CD14-positive monocyte (primary cell): ENCODE measurements at regions not wholly inside any gene's neighbourhood (a gene's known extent, or its start where the extent isn't known, plus 50 kb on each side); places are given as distances from the start of the nearest gene placed in this dataset.

Source experiments
- DNase-seq, 3 donors: peaks; one replicate each; pipeline ENCODE4 v3.0.0-alpha.2; 2011 to 2022
- H2AFZ ChIP-seq: 2 replicates; pipeline ENCODE4 v1.6.0; 2012; ENCODE audit warnings: mild to moderate bottlenecking, low read depth, low read length, inconsistent platforms; ENCODE audit not compliant: insufficient read depth, poor library complexity, severe bottlenecking
- H3K27ac ChIP-seq, 2 donors: 1 replicate in 1 of 2; 2 replicates in 1 of 2; pipeline ENCODE4 v1.5.1; 2012 to 2013; ENCODE audit warnings: low read length in 2 of 2, control low read depth in 1 of 2, inconsistent platforms in 1 of 2, low read depth in 1 of 2, mild to moderate bottlenecking in 1 of 2
- H3K27me3 ChIP-seq, 2 donors: one replicate each; pipeline versions ENCODE4 v1.6.0 to v1.6.1; 2011 to 2013; ENCODE audit warnings: low read length in 2 of 2; ENCODE audit not compliant: control insufficient read depth in 2 of 2, insufficient read depth in 2 of 2
- H3K36me3 ChIP-seq, 2 donors: replicated peaks in 1 of 2; 1 replicate in 1 of 2; 2 replicates in 1 of 2; pipeline versions ENCODE4 v1.5.1 to v1.6.1; 2012 to 2013; ENCODE audit warnings: low read length in 2 of 2, control low read depth in 1 of 2, inconsistent platforms in 1 of 2, mild to moderate bottlenecking in 1 of 2; ENCODE audit not compliant: insufficient read depth in 2 of 2, control insufficient read depth in 1 of 2
- H3K4me1 ChIP-seq, 2 donors: 1 replicate in 1 of 2; 2 replicates in 1 of 2; pipeline versions ENCODE4 v1.5.1 to v1.6.1; 2012 to 2013; ENCODE audit warnings: low read length in 2 of 2, control low read depth in 1 of 2, inconsistent platforms in 1 of 2, mild to moderate bottlenecking in 1 of 2, moderate library complexity in 1 of 2; ENCODE audit not compliant: insufficient read depth in 2 of 2, control insufficient read depth in 1 of 2
- H3K4me2 ChIP-seq: replicated peaks from 2 replicates; pipeline ENCODE3; 2012; ENCODE audit warnings: low read length, moderate library complexity, mild to moderate bottlenecking; ENCODE audit not compliant: poor library complexity, severe bottlenecking; ENCODE audit errors: extremely low read depth
- H3K4me3 ChIP-seq, 3 experiments: fragments of 200-600 bp in 1 of 3; sonication (generic) in 1 of 3; replicated peaks in 1 of 3; 1 replicate in 2 of 3; 2 replicates in 1 of 3; pipeline ENCODE4 v1.5.1; 2011 to 2013; ENCODE audit warnings: low read length in 3 of 3, mild to moderate bottlenecking in 3 of 3, control low read depth in 2 of 3, low read depth in 2 of 3, inconsistent platforms in 1 of 3, moderate library complexity in 1 of 3
- H3K79me2 ChIP-seq: 2 replicates; pipeline ENCODE4 v1.6.0; 2012; ENCODE audit warnings: mild to moderate bottlenecking, control low read depth, inconsistent platforms, low read length, moderate library complexity; ENCODE audit not compliant: insufficient read depth
- H3K9ac ChIP-seq: 2 replicates; pipeline ENCODE4 v1.6.0; 2017; ENCODE audit warnings: low read length, mild to moderate bottlenecking; ENCODE audit not compliant: insufficient read depth, poor library complexity, severe bottlenecking
- H3K9me3 ChIP-seq, 2 donors: replicated peaks in 1 of 2; 1 replicate in 1 of 2; 2 replicates in 1 of 2; pipeline versions ENCODE4 v1.5.1 to v1.6.1; 2012 to 2013; ENCODE audit warnings: low read length in 2 of 2, control low read depth in 1 of 2; ENCODE audit not compliant: control insufficient read depth in 1 of 2, insufficient read depth in 1 of 2
- H4K20me1 ChIP-seq: 2 replicates; pipeline ENCODE4 v1.6.0; 2012; ENCODE audit warnings: mild to moderate bottlenecking, low read length, control low read depth, moderate library complexity; ENCODE audit not compliant: insufficient read depth
- H3K27ac Mint-ChIP-seq, 7 donors: one replicate each; pipeline ENCODE4 v1.8.0; 2020; ENCODE audit warnings: mild to moderate bottlenecking in 7 of 7, mixed read lengths in 7 of 7, moderate library complexity in 6 of 7, inconsistent platforms in 2 of 7
- H3K27me3 Mint-ChIP-seq, 3 donors: one replicate each; pipeline ENCODE4 v1.8.0; 2021 to 2022; ENCODE audit warnings: low read depth in 3 of 3, mild to moderate bottlenecking in 3 of 3, mixed read lengths in 3 of 3, moderate library complexity in 3 of 3, inconsistent platforms in 1 of 3
- H3K36me3 Mint-ChIP-seq, 2 donors: one replicate each; pipeline ENCODE4 v1.8.0; 2020; ENCODE audit warnings: mixed read lengths in 2 of 2, inconsistent platforms in 1 of 2, mild to moderate bottlenecking in 1 of 2
- H3K4me1 Mint-ChIP-seq: one replicate; pipeline ENCODE4 v1.8.0; 2020; ENCODE audit warnings: mild to moderate bottlenecking, mixed read lengths
- H3K4me3 Mint-ChIP-seq, 2 donors: one replicate each; pipeline ENCODE4 v1.8.0; 2020; ENCODE audit warnings: mild to moderate bottlenecking in 2 of 2, mixed read lengths in 2 of 2, moderate library complexity in 1 of 2
- H3K9me3 Mint-ChIP-seq, 7 donors: one replicate each; pipeline ENCODE4 v1.8.0; 2020 to 2022; ENCODE audit warnings: mixed read lengths in 7 of 7, mild to moderate bottlenecking in 6 of 7, moderate library complexity in 6 of 7, inconsistent platforms in 2 of 7
- CTCF ChIP-seq: fragments of 200-600 bp; IDR thresholded peaks from one replicate; pipeline ENCODE4 v1.8.0; 2022; ENCODE audit warnings: antibody characterized with exemption, mild to moderate bottlenecking
- WGBS: methylation state at CpG from one replicate; pipeline ENCODE4 v1.1.5; 2013; ENCODE audit warnings: missing lambda C conversion rate; ENCODE audit not compliant: insufficient coverage; 5-methylcytosine and 5-hydroxymethylcytosine counted together
- intact Hi-C, 2 donors: fragments of 100-400 bp; cut with micrococcal nuclease; formaldehyde crosslinking; loops; one replicate each; pipeline versions ENCODE4 v1.15.0 to v1.15.1; 2023

- H3K9ac ChIP-seq = no peak overlapping the region
- Mint-ChIP-seq H3K4me1 (peaks cover 2% of the 10 kb centered on the region), H3K27ac (peak overlapping the region in 1 of 7 donors; percentile 51), H3K36me3 (no peaks in the 10 kb centered on the region), H3K27me3 (peaks cover 2 to 5% (median 2%) of the 10 kb centered on the region in 3 donors), H3K9me3 (peaks cover 0 to 5% (median 4%) of the 10 kb centered on the region in 7 donors), H3K4me3 (no peak overlapping the region)
- H3K36me3 ChIP-seq = no peaks in the 10 kb centered on the region
- H3K9me3 ChIP-seq = no peaks in the 10 kb centered on the region
- H3K4me1 ChIP-seq = no peaks in the 10 kb centered on the region
- H3K4me3 ChIP-seq = no peak overlapping the region
- H3K27ac ChIP-seq = no peak overlapping the region
- H4K20me1 ChIP-seq = no peaks in the 10 kb centered on the region
- no peak for TF ChIP-seq CTCF
- no peak overlapping the region for H3K4me2 ChIP-seq
- no peaks in the 10 kb centered on the region for H3K79me2 ChIP-seq
- no CpG with 5 or more reads among the region's 3 CpGs for WGBS
- intact Hi-C loops = loop anchor here in 1 of 2 donors (5.0 kb wide), 1 partner anchor 1269 kb away; no protein-coding TSS in a partner anchor
- H2AFZ ChIP-seq = no peak overlapping the region
- DNase-seq = no peak
- H3K27me3 ChIP-seq = no peaks in the 10 kb centered on the region
Observed at GRCh38 chr9:16193066-16193465, 640.2 kb downstream of the CCDC171 start.

GRCh38 chr9:16196206-16196605, 643.4 kb downstream of the CCDC171 start:
- peaks cover under 1 to 6% (median 5%) of the 10 kb centered on the region in 3 donors for H3K27me3 Mint-ChIP-seq

More at GRCh38 chr9:16196206-16196605, 643.4 kb downstream of the CCDC171 start:
- TF ChIP-seq CTCF = no peak
- peaks cover 0 to 6% (median 1%) of the 10 kb centered on the region in 7 donors for H3K9me3 Mint-ChIP-seq
- H3K4me2 ChIP-seq = no peak overlapping the region
- H3K4me1 Mint-ChIP-seq = peaks cover 2% of the 10 kb centered on the region
- no peaks in the 10 kb centered on the region for H3K4me1 ChIP-seq
- H3K4me3 Mint-ChIP-seq = peak overlapping the region in 1 of 2 donors; percentile 28
- H3K79me2 ChIP-seq = no peaks in the 10 kb centered on the region
- no peaks in the 10 kb centered on the region for H3K36me3 Mint-ChIP-seq
- no peaks in the 10 kb centered on the region for H3K27me3 ChIP-seq
- intact Hi-C loops = no loop called here
- no peak overlapping the region for H2AFZ ChIP-seq
- no peaks in the 10 kb centered on the region for H4K20me1 ChIP-seq
- H3K9ac ChIP-seq = no peak overlapping the region
- no peak overlapping the region for H3K27ac ChIP-seq
- no peak overlapping the region for H3K4me3 ChIP-seq
- H3K9me3 ChIP-seq = no peaks in the 10 kb centered on the region
- no peaks in the 10 kb centered on the region for H3K36me3 ChIP-seq
- H3K27ac Mint-ChIP-seq = no peak overlapping the region
- 100% methylated on average over 1 of the region's 1 CpG for WGBS
- DNase-seq = no peak
